ENCODE measurements at regions not wholly inside any gene's neighbourhood (a gene's known extent, or its start where the extent isn't known, plus 50 kb on each side); places are given as distances from the start of the nearest gene placed in this dataset.
A peak's percentile ranks its signal among the peaks of the same experiment; 100 is the strongest.

DNA sequence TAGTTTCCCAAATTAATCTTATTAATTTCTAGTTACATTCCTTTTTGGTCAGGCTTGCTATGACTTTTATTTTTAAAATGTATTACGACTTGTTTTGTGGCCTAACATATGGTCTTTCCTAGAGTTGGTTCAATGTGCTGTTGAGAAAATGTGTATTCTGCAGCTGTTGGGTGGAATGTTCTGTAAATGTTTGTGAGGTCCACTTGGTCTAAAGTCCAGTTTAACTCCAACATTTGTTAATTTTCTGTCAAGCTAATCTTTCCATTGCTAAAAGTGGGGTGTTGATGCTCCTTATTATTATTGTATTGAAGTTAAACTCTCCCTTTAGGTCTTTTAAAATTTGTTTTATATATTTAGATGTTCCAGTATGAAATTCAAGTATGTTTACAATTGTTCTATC, 1010.8 kb upstream of the EDIL3 start (continued):
- no peak for TF ChIP-seq ZNF883 (CRISPR knock-in tag; IDR thresholded peaks at IDR 0.05; ENCODE audit: not compliant biosample characterization)
- TF ChIP-seq NFKBIZ (CRISPR knock-in tag; IDR thresholded peaks at IDR 0.05): no peak
- TF ChIP-seq ZNF570 (CRISPR knock-in tag; IDR thresholded peaks at IDR 0.05; ENCODE audit: borderline replicate concordance): no peak

DNA sequence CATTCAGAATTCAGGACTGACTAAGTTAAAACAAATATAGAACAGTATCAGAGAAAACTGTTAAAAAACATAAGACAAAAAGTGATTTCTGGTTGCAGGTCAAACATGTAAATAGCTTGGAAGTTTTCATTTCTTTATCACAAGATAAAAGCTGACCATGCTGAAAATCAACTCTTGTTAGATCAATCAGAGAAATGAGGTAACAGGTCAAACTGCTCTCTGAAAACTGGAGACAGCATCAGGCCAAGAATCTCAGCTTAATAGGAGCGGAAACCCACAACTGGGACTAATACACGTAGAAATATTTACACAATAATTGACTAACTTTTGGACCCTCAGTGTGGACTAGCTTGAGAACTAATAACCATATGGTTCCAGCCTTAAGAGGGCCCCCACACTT, 1012.8 kb upstream of the EDIL3 start:
- H3K27ac ChIP-seq (ENCODE audit: extremely low read length, insufficient read depth, low read length): no peak overlapping the region
- no peaks in the 10 kb centered on the region for H3K9me3 ChIP-seq (ENCODE audit: low read length)
- no peak overlapping the region for H3K4me2 ChIP-seq (ENCODE audit: low read depth, low read length)
- H2AFZ ChIP-seq (ENCODE audit: low read length): no peak overlapping the region
- ATAC-seq (no peak), FAIRE-seq (no peak), DNase-seq (ENCODE audit: low spot score) (no peak)
- no peaks in the 10 kb centered on the region for H3K36me3 ChIP-seq (replicated peaks in 1 of 2; ENCODE audit: control insufficient read depth in 1 of 2, insufficient read depth in 2 of 2, low read length in 2 of 2)
- TF ChIP-seq, protein P1, sequence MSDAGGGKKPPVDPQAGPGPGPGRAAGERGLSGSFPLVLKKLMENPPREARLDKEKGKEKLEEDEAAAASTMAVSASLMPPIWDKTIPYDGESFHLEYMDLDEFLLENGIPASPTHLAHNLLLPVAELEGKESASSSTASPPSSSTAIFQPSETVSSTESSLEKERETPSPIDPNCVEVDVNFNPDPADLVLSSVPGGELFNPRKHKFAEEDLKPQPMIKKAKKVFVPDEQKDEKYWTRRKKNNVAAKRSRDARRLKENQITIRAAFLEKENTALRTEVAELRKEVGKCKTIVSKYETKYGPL (CRISPR knock-in tag; IDR thresholded peaks at IDR 0.05): no peak
- TF ChIP-seq HNRNPH1 (optimal IDR thresholded peaks at IDR 0.05; ENCODE audit: low read depth, low read length) (no peak), MAFK (conservative IDR thresholded peaks at IDR 0.05 in 1 of 2, IDR thresholded peaks at IDR 0.05 in 1 of 2; ENCODE audit: low read length in 2 of 2) (peak; percentile 25 to 46; a peak in 2 of 4 replicates), SMAD3 (CRISPR knock-in tag; IDR thresholded peaks at IDR 0.05) (no peak)
- no peaks in the 10 kb centered on the region for H4K20me1 ChIP-seq (ENCODE audit: insufficient read depth, low read length)
- in situ Hi-C loops (cut with HindIII; ENCODE audit: extremely low pct_ligation_motif_present, low pct_unique_long_range_greater_than_20kb) (no loop called here), intact Hi-C loops (cut with micrococcal nuclease; ENCODE audit: unreplicated experiment) (no loop called here)
- CTCF ChIA-PET (ENCODE audit: low intra/inter-chr PET ratio, low total read pairs): no interaction called here
- peaks cover 4% of the 10 kb centered on the region; the same call in 1 of the 2 replicates for H3K4me1 ChIP-seq (ENCODE audit: insufficient read depth, low read length)
- 37% methylated on average over 2 of the region's 2 CpGs for WGBS (ENCODE audit: low lambda C conversion rate)
- H3K27me3 ChIP-seq (ENCODE audit: control insufficient read depth in 1 of 2, insufficient read depth in 2 of 2, low read length in 2 of 2): no peaks in the 10 kb centered on the region
- H3K9ac ChIP-seq (ENCODE audit: insufficient read depth, low read depth, low read length): no peak overlapping the region
- H3K4me3 ChIP-seq (replicated peaks in 1 of 3; ENCODE audit: insufficient read depth in 1 of 3, low read depth in 2 of 3, low read length in 3 of 3): no peak overlapping the region
- POLR2A ChIA-PET: no interaction called here
- no TSS peak for BruUV-seq (replicated peaks)
- no peaks in the 10 kb centered on the region for H3K79me2 ChIP-seq (ENCODE audit: insufficient read depth, low read length)

DNA sequence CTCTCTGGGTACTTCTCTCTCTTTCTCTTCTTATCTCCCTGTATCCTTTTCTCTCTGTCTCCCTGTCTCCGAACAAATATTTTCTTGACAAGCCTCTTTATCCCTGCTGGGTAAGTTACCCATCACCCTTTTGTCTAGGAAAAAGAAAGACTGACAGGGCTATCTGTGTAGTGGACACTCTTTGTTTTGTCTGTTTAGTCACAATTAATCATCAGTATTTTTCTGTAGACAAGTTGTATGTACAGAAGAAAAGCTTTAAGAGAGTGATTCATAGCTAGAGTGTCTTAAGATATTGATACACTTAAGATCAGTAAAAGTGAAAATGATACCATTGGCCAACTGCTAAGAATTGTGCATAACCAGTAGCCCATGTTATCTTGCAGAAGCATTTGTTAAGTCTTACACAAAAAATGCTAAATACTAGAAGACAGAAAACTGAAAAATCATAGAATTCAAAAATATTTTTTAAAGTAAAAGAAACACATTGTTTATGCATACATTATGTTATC, 1043.8 kb upstream of the EDIL3 start:
- Histone ChIP-seq H3K4me2 (ENCODE audit: low read depth, low read length) (no peak overlapping the region), H3K4me1 (ENCODE audit: insufficient read depth, low read length) (no peaks in the 10 kb centered on the region), H3K27ac (ENCODE audit: extremely low read length, insufficient read depth, low read length) (no peak overlapping the region), H4K20me1 (ENCODE audit: insufficient read depth, low read length) (no peaks in the 10 kb centered on the region), H3K9me3 (ENCODE audit: low read length) (peaks cover 9% of the 10 kb centered on the region; the same call in 1 of the 2 replicates), H2AFZ (ENCODE audit: low read length) (no peak overlapping the region), H3K27me3 (ENCODE audit: control insufficient read depth in 1 of 2, insufficient read depth in 2 of 2, low read length in 2 of 2) (no peaks in the 10 kb centered on the region), H3K36me3 (replicated peaks in 1 of 2; ENCODE audit: control insufficient read depth in 1 of 2, insufficient read depth in 2 of 2, low read length in 2 of 2) (no peaks in the 10 kb centered on the region), H3K9ac (ENCODE audit: insufficient read depth, low read depth, low read length) (no peak overlapping the region), H3K4me3 (replicated peaks in 1 of 3; ENCODE audit: insufficient read depth in 1 of 3, low read depth in 2 of 3, low read length in 3 of 3) (no peak overlapping the region), H3K79me2 (ENCODE audit: insufficient read depth, low read length) (no peaks in the 10 kb centered on the region)
- no TSS peak for BruUV-seq (replicated peaks)
- FAIRE-seq (no peak), DNase-seq (ENCODE audit: low spot score) (no peak), ATAC-seq (no peak)
- intact Hi-C loops (cut with micrococcal nuclease; ENCODE audit: unreplicated experiment) (no loop called here), in situ Hi-C loops (cut with HindIII; ENCODE audit: extremely low pct_ligation_motif_present, low pct_unique_long_range_greater_than_20kb) (no loop called here)
- 0% methylated on average over 1 of the region's 1 CpG for WGBS (ENCODE audit: low lambda C conversion rate)
- TF ChIP-seq, protein P2, sequence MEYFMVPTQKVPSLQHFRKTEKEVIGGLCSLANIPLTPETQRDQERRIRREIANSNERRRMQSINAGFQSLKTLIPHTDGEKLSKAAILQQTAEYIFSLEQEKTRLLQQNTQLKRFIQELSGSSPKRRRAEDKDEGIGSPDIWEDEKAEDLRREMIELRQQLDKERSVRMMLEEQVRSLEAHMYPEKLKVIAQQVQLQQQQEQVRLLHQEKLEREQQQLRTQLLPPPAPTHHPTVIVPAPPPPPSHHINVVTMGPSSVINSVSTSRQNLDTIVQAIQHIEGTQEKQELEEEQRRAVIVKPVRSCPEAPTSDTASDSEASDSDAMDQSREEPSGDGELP (IDR thresholded peaks at IDR 0.05; ENCODE audit: borderline replicate concordance, low read depth): no peak
- TF ChIP-seq, protein P3, sequence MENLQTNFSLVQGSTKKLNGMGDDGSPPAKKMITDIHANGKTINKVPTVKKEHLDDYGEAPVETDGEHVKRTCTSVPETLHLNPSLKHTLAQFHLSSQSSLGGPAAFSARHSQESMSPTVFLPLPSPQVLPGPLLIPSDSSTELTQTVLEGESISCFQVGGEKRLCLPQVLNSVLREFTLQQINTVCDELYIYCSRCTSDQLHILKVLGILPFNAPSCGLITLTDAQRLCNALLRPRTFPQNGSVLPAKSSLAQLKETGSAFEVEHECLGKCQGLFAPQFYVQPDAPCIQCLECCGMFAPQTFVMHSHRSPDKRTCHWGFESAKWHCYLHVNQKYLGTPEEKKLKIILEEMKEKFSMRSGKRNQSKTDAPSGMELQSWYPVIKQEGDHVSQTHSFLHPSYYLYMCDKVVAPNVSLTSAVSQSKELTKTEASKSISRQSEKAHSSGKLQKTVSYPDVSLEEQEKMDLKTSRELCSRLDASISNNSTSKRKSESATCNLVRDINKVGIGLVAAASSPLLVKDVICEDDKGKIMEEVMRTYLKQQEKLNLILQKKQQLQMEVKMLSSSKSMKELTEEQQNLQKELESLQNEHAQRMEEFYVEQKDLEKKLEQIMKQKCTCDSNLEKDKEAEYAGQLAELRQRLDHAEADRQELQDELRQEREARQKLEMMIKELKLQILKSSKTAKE (CRISPR knock-in tag; IDR thresholded peaks at IDR 0.05; ENCODE audit: borderline replicate concordance): no peak
- ChIA-PET POLR2A (no interaction called here), CTCF (ENCODE audit: low intra/inter-chr PET ratio, low total read pairs) (no interaction called here)

All from HepG2 (cell line).